PC-9 (cell line): ENCODE measurements at regions not wholly inside any gene's neighbourhood (a gene's known extent, or its start where the extent isn't known, plus 50 kb on each side); places are given as distances from the start of the nearest gene placed in this dataset.
"Not testable (repeated sequence)": the region's sequence is repeated elsewhere in the genome, so short reads cannot be mapped to it uniquely, and the experiment has no call there.

ENCODE experiments used
- BruUV-seq: library from RNA; stranded (reverse); fragments of 400-500 nt; replicated peaks from 2 replicates; lab custom pipeline; 2021; lab: Mats Ljungman, UMichigan
- CTCF ChIA-PET: fragments of 300-600 bp; sonication (Branson Sonifier 250); formaldehyde crosslinking; loops from one replicate; lab custom pipeline; 2022; ENCODE audit warnings: antibody characterized with exemption; lab: Charles Lee
- POLR2A ChIA-PET: fragments of 300-600 bp; sonication (Branson Sonifier 250); formaldehyde crosslinking; loops from one replicate; lab custom pipeline; 2022; ENCODE audit warnings: antibody characterized with exemption; ENCODE audit not compliant: unreplicated experiment; lab: Charles Lee
- DNase-seq, 2 experiments: peaks; one replicate each; pipeline versions ENCODE4 v3.0.0 to v3.0.0-alpha.2; 2015 to 2022; ENCODE audit warnings: mixed read lengths in 1 of 2
- H2AFZ ChIP-seq: fragments of 200-600 bp; sonication (generic); 2 replicates; pipeline ENCODE4 v1.8.1; 2017; ENCODE audit warnings: antibody characterized with exemption
- H3F3A ChIP-seq: fragments of 200-600 bp; sonication (generic); 2 replicates; pipeline ENCODE4 v1.8.1; 2017; ENCODE audit warnings: antibody characterized with exemption, mild to moderate bottlenecking, low read depth; ENCODE audit not compliant: insufficient read depth
- H3K27ac ChIP-seq: fragments of 200-600 bp; sonication (generic); 2 replicates; pipeline ENCODE4 v1.6.1; 2016; ENCODE audit warnings: mixed run types
- H3K27me3 ChIP-seq: fragments of 200-600 bp; sonication (generic); 2 replicates; pipeline ENCODE4 v1.6.1; 2016; ENCODE audit warnings: low read depth, mixed run types; ENCODE audit not compliant: insufficient read depth
- H3K36me3 ChIP-seq: fragments of 200-600 bp; sonication (generic); 2 replicates; pipeline ENCODE4 v1.6.1; 2016; ENCODE audit warnings: low read depth, mixed run types
- H3K4me1 ChIP-seq: fragments of 200-600 bp; sonication (generic); replicated peaks from 2 replicates; pipeline ENCODE4 v1.6.1; 2016; ENCODE audit warnings: mixed run types; ENCODE audit not compliant: insufficient read depth
- H3K4me2 ChIP-seq: fragments of 200-600 bp; sonication (generic); 2 replicates; pipeline ENCODE4 v1.6.1; 2017; ENCODE audit warnings: mixed run types
- H3K4me3 ChIP-seq: fragments of 200-600 bp; sonication (generic); 2 replicates; pipeline ENCODE4 v1.6.1; 2016; ENCODE audit warnings: mixed run types
- H3K79me2 ChIP-seq: fragments of 200-600 bp; sonication (generic); 2 replicates; pipeline ENCODE4 v1.6.1; 2017; ENCODE audit warnings: low read depth, mixed run types
- H3K9me2 ChIP-seq: fragments of 200-600 bp; sonication (generic); 2 replicates; pipeline ENCODE4 v1.8.1; 2017; ENCODE audit warnings: mild to moderate bottlenecking; ENCODE audit not compliant: insufficient read depth
- H3K9me3 ChIP-seq: fragments of 200-600 bp; sonication (generic); 2 replicates; pipeline ENCODE4 v1.8.1; 2016; ENCODE audit warnings: low read depth; ENCODE audit not compliant: insufficient read depth
- H4K20me1 ChIP-seq: fragments of 200-600 bp; sonication (generic); 2 replicates; pipeline ENCODE4 v1.8.1; 2017; ENCODE audit not compliant: insufficient read depth
- CTCF ChIP-seq: fragments of 200-600 bp; sonication (generic); conservative IDR thresholded peaks from 2 replicates; pipeline ENCODE4 v1.6.1; 2017; ENCODE audit warnings: mixed run types, antibody characterized with exemption, mild to moderate bottlenecking, moderate library complexity
- EZH2 ChIP-seq: fragments of 200-600 bp; sonication (generic); IDR thresholded peaks from 2 replicates; pipeline ENCODE4 v1.8.0; 2017; ENCODE audit warnings: antibody characterized with exemption, low read depth
- intact Hi-C: fragments of 100-400 bp; cut with micrococcal nuclease; formaldehyde crosslinking; loops from one replicate; pipeline ENCODE4 v1.10.0; 2022; ENCODE audit not compliant: unreplicated experiment

- 0 out of 2 replicates have a peak, but pooled peaks cover 6% of the 10 kb centered on the region for H3K4me1 ChIP-seq
- no peak overlapping the region for H3K4me2 ChIP-seq
- intact Hi-C loops = no loop called here
- no peak overlapping the region for H2AFZ ChIP-seq
- no peaks in the 10 kb centered on the region for H3K9me3 ChIP-seq
- no peaks in the 10 kb centered on the region for H3K36me3 ChIP-seq
- TF ChIP-seq EZH2 (no peak), CTCF (no peak)
- POLR2A ChIA-PET = no interaction called here
- no peak for DNase-seq
- no peaks in the 10 kb centered on the region for H4K20me1 ChIP-seq
- no TSS peak for BruUV-seq
- H3K79me2 ChIP-seq = no peaks in the 10 kb centered on the region
- no peaks in the 10 kb centered on the region for H3F3A ChIP-seq
- CTCF ChIA-PET = no interaction called here
- no peak overlapping the region for H3K27ac ChIP-seq
- no peaks in the 10 kb centered on the region for H3K27me3 ChIP-seq
- H3K4me3 ChIP-seq = no peak overlapping the region
- H3K9me2 ChIP-seq = no peaks in the 10 kb centered on the region
Observed at GRCh38 chr2:9722451-9722850, 91.7 kb upstream of the YWHAQ start.

GRCh38 chr2:9724565-9724964 lies 93.8 kb upstream of the YWHAQ start:
- Histone ChIP-seq H3F3A (no peaks in the 10 kb centered on the region; the same call in 1 of the 2 replicates), H3K4me2 (no peak overlapping the region), H3K27me3 (no peaks in the 10 kb centered on the region), H3K9me3 (no peaks in the 10 kb centered on the region), H3K79me2 (no peaks in the 10 kb centered on the region), H4K20me1 (no peaks in the 10 kb centered on the region), H2AFZ (no peak overlapping the region), H3K36me3 (no peaks in the 10 kb centered on the region), H3K4me3 (no peak overlapping the region), H3K4me1 (0 out of 2 replicates have a peak, but pooled peaks cover 6% of the 10 kb centered on the region), H3K9me2 (no peaks in the 10 kb centered on the region), H3K27ac (no peak overlapping the region)
- BruUV-seq = no TSS peak
- intact Hi-C loops = no loop called here
- POLR2A ChIA-PET = no interaction called here
- no peak for DNase-seq
- TF ChIP-seq EZH2 (no peak), CTCF (no peak)
- CTCF ChIA-PET = no interaction called here

- ChIA-PET POLR2A (no interaction called here), CTCF (no interaction called here)
- H3K79me2 ChIP-seq = no peaks in the 10 kb centered on the region
- H3K4me2 ChIP-seq = no peak overlapping the region
- H4K20me1 ChIP-seq = no peaks in the 10 kb centered on the region
- BruUV-seq = no TSS peak
- TF ChIP-seq EZH2 (no peak), CTCF (no peak)
- no peak overlapping the region for H3K4me3 ChIP-seq
- no peaks in the 10 kb centered on the region for H3K9me3 ChIP-seq
- no peaks in the 10 kb centered on the region for H3K36me3 ChIP-seq
- DNase-seq = no peak
- intact Hi-C loops = no loop called here
- no peak overlapping the region for H3K27ac ChIP-seq
- H3K27me3 ChIP-seq = no peaks in the 10 kb centered on the region
- H3K9me2 ChIP-seq = no peaks in the 10 kb centered on the region
- H2AFZ ChIP-seq = no peak overlapping the region
- 0 out of 2 replicates have a peak, but pooled peaks cover 6% of the 10 kb centered on the region for H3K4me1 ChIP-seq
- H3F3A ChIP-seq = no peaks in the 10 kb centered on the region; the same call in 1 of the 2 replicates
Observed at GRCh38 chr2:9725106-9725505, 94.3 kb upstream of the YWHAQ start.

GRCh38 chr2:9726016-9726415 lies 95.2 kb upstream of the YWHAQ start:
- DNase-seq, H3K36me3 ChIP-seq, intact Hi-C loops, H3K79me2 ChIP-seq, H3K27ac ChIP-seq, H3F3A ChIP-seq, H3K9me2 ChIP-seq, CTCF ChIA-PET, BruUV-seq, H3K9me3 ChIP-seq, H3K4me1 ChIP-seq, H4K20me1 ChIP-seq, POLR2A ChIA-PET, H2AFZ ChIP-seq, H3K27me3 ChIP-seq, H3K4me3 ChIP-seq, H3K4me2 ChIP-seq: not testable (repeated sequence)

- POLR2A ChIA-PET, BruUV-seq, H3K9me2 ChIP-seq: not testable (repeated sequence)
Observed at GRCh38 chr2:9730523-9730922, 99.7 kb upstream of the YWHAQ start.

More at GRCh38 chr2:9730523-9730922, 99.7 kb upstream of the YWHAQ start:
- H3K4me3 ChIP-seq, DNase-seq, H3K4me2 ChIP-seq, H3K4me1 ChIP-seq, H3K27ac ChIP-seq, H3F3A ChIP-seq, H3K27me3 ChIP-seq, intact Hi-C loops, H4K20me1 ChIP-seq, H3K9me3 ChIP-seq, H2AFZ ChIP-seq, H3K79me2 ChIP-seq, CTCF ChIA-PET, H3K36me3 ChIP-seq: not testable (repeated sequence)
